GM23338 (cell line): ENCODE measurements at regions not wholly inside any gene's neighbourhood (a gene's known extent, or its start where the extent isn't known, plus 50 kb on each side); places are given as distances from the start of the nearest gene placed in this dataset.

Experiments
- ATAC-seq: fragments of 200-7000 bp; cut with Tn5 transposase; 3 replicates; pipeline ENCODE4 v1.9.1; 2020
- DNase-seq: peaks from one replicate; pipeline ENCODE4 v3.0.0-alpha.2; 2015; ENCODE audit warnings: low spot score
- H2AFZ ChIP-seq: fragments of 200-600 bp; sonication (generic); 2 replicates; pipeline ENCODE4 v1.8.0; 2016; ENCODE audit warnings: antibody characterized with exemption, mild to moderate bottlenecking, moderate library complexity
- H3F3A ChIP-seq: fragments of 200-600 bp; sonication (generic); replicated peaks from 2 replicates; pipeline ENCODE4 v1.8.0; 2017; ENCODE audit warnings: antibody characterized with exemption, mixed run types, low read depth
- H3K27ac ChIP-seq: fragments of 200-600 bp; sonication (generic); 2 replicates; pipeline ENCODE4 v1.6.1; 2016; ENCODE audit warnings: low read depth
- H3K27me3 ChIP-seq: fragments of 200-600 bp; sonication (generic); 2 replicates; pipeline ENCODE4 v1.8.0; 2016; ENCODE audit warnings: mild to moderate bottlenecking, mixed run types, moderate library complexity; ENCODE audit not compliant: insufficient read depth
- H3K36me3 ChIP-seq: fragments of 200-600 bp; sonication (generic); 2 replicates; pipeline ENCODE4 v1.8.0; 2016; ENCODE audit warnings: mild to moderate bottlenecking; ENCODE audit not compliant: insufficient read depth
- H3K4me1 ChIP-seq: fragments of 200-600 bp; sonication (generic); 2 replicates; pipeline ENCODE4 v1.8.0; 2016; ENCODE audit warnings: mild to moderate bottlenecking, moderate library complexity; ENCODE audit not compliant: insufficient read depth
- H3K4me2 ChIP-seq: fragments of 200-600 bp; sonication (generic); 2 replicates; pipeline ENCODE4 v1.7.1; 2017; ENCODE audit warnings: mixed run types
- H3K4me3 ChIP-seq: fragments of 200-600 bp; sonication (generic); 2 replicates; pipeline ENCODE4 v1.6.1; 2016; ENCODE audit warnings: mixed run types
- H3K79me2 ChIP-seq: fragments of 200-600 bp; sonication (generic); replicated peaks from 2 replicates; pipeline ENCODE4 v1.8.0; 2017; ENCODE audit warnings: mild to moderate bottlenecking; ENCODE audit not compliant: insufficient read depth
- H3K9me2 ChIP-seq: fragments of 200-600 bp; sonication (generic); 2 replicates; pipeline ENCODE4 v1.8.0; 2017; ENCODE audit not compliant: insufficient read depth
- H4K20me1 ChIP-seq: fragments of 200-600 bp; sonication (generic); replicated peaks from 2 replicates; pipeline ENCODE4 v1.8.0; 2017; ENCODE audit warnings: mild to moderate bottlenecking; ENCODE audit not compliant: insufficient read depth
- H3K27ac Mint-ChIP-seq: 2 replicates; pipeline ENCODE4 v1.8.0; 2020; ENCODE audit warnings: inconsistent platforms, mild to moderate bottlenecking, moderate library complexity, mixed read lengths
- H3K27me3 Mint-ChIP-seq: 3 replicates; pipeline ENCODE4 v1.8.0; 2022; ENCODE audit warnings: low read depth, mild to moderate bottlenecking, moderate library complexity, mixed read lengths, inconsistent platforms; ENCODE audit not compliant: insufficient read depth, poor library complexity
- H3K36me3 Mint-ChIP-seq: 3 replicates; pipeline ENCODE4 v1.8.0; 2021; ENCODE audit warnings: low read depth, mild to moderate bottlenecking, inconsistent platforms, moderate library complexity, mixed read lengths
- H3K4me1 Mint-ChIP-seq: 3 replicates; pipeline ENCODE4 v1.8.0; 2020; ENCODE audit warnings: mild to moderate bottlenecking, inconsistent platforms, mixed read lengths
- H3K4me3 Mint-ChIP-seq: 3 replicates; pipeline ENCODE4 v1.8.0; 2021; ENCODE audit warnings: moderate library complexity, mild to moderate bottlenecking, inconsistent platforms, mixed read lengths
- H3K9me3 Mint-ChIP-seq: 3 replicates; pipeline ENCODE4 v1.8.0; 2020; ENCODE audit warnings: moderate library complexity, mild to moderate bottlenecking, inconsistent platforms, mixed read lengths
- CREB1 ChIP-seq: fragments of 250-450 bp; sonication (Bioruptor Pico); IDR thresholded peaks from 2 replicates; pipeline ENCODE4 v1.5.0; 2020; ENCODE audit warnings: low read depth, mild to moderate bottlenecking, moderate library complexity
- EZH2 ChIP-seq: fragments of 200-600 bp; sonication (generic); IDR thresholded peaks from one replicate; pipeline ENCODE4 v1.8.0; 2017; ENCODE audit warnings: antibody characterized with exemption, mild to moderate bottlenecking, low read depth; ENCODE audit not compliant: unreplicated experiment
- EZH2phosphoT487 ChIP-seq: fragments of 200-600 bp; sonication (generic); IDR thresholded peaks from one replicate; pipeline ENCODE4 v1.8.1; 2018; ENCODE audit warnings: antibody characterized with exemption; ENCODE audit not compliant: unreplicated experiment
- JUNB ChIP-seq: IDR thresholded peaks from one replicate; pipeline ENCODE4 v1.6.1; 2016; ENCODE audit warnings: antibody characterized with exemption; ENCODE audit not compliant: unreplicated experiment
- POLR2AphosphoS5 ChIP-seq: IDR thresholded peaks from 2 replicates; pipeline ENCODE4 v1.6.1; 2016; ENCODE audit warnings: antibody characterized with exemption, low read depth
- REST ChIP-seq: IDR thresholded peaks from one replicate; pipeline ENCODE4 v1.6.1; 2018; ENCODE audit warnings: antibody characterized with exemption; ENCODE audit not compliant: unreplicated experiment
- STAT1 ChIP-seq: IDR thresholded peaks from one replicate; pipeline ENCODE4 v1.6.1; 2016; ENCODE audit warnings: antibody characterized with exemption; ENCODE audit not compliant: unreplicated experiment
- ZNF114 ChIP-seq: fragments of 250-450 bp; sonication (Bioruptor Pico); IDR thresholded peaks from 2 replicates; pipeline ENCODE4 v1.5.0; 2020; ENCODE audit warnings: mild to moderate bottlenecking, moderate library complexity
- ZNF331 ChIP-seq: fragments of 250-450 bp; sonication (Bioruptor Pico); IDR thresholded peaks from 2 replicates; pipeline ENCODE4 v1.5.0; 2020; ENCODE audit warnings: low read depth, mild to moderate bottlenecking, moderate library complexity
- TF ChIP-seq, protein P1 (sequence below), 2 experiments: fragments of 200-600 bp in 1 of 2; sonication (generic) in 1 of 2; conservative IDR thresholded peaks; 2 replicates each; pipeline versions ENCODE4 v1.5.1 to v1.6.1; 2016 to 2017; ENCODE audit warnings: antibody characterized with exemption in 2 of 2, low read depth in 2 of 2, mild to moderate bottlenecking in 2 of 2, moderate library complexity in 1 of 2

GRCh38 chr12:112577473-112578329 is 159.0 kb downstream of the PTPN11 start (continued):
- TF ChIP-seq, protein P1, sequence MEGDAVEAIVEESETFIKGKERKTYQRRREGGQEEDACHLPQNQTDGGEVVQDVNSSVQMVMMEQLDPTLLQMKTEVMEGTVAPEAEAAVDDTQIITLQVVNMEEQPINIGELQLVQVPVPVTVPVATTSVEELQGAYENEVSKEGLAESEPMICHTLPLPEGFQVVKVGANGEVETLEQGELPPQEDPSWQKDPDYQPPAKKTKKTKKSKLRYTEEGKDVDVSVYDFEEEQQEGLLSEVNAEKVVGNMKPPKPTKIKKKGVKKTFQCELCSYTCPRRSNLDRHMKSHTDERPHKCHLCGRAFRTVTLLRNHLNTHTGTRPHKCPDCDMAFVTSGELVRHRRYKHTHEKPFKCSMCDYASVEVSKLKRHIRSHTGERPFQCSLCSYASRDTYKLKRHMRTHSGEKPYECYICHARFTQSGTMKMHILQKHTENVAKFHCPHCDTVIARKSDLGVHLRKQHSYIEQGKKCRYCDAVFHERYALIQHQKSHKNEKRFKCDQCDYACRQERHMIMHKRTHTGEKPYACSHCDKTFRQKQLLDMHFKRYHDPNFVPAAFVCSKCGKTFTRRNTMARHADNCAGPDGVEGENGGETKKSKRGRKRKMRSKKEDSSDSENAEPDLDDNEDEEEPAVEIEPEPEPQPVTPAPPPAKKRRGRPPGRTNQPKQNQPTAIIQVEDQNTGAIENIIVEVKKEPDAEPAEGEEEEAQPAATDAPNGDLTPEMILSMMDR (conservative IDR thresholded peaks at IDR 0.05; ENCODE audit: low read depth in 2 of 2) = no peak

- Histone ChIP-seq H3K4me1 (peaks cover 4% of the 10 kb centered on the region; the same call in 1 of the 2 replicates), H3K36me3 (no peaks in the 10 kb centered on the region), H2AFZ (0 out of 2 replicates have a peak overlapping the region, but pooled peaks have one; percentile 4), H3K9me2 (no peaks in the 10 kb centered on the region), H3K79me2 (no peaks in the 10 kb centered on the region), H3K4me2 (0 out of 2 replicates have a peak overlapping the region, but pooled peaks have one; percentile 39), H4K20me1 (no peaks in the 10 kb centered on the region; the same call in 1 of the 2 replicates), H3F3A (no peaks in the 10 kb centered on the region), H3K27me3 (peaks cover 56% of the 10 kb centered on the region), H3K27ac (no peak overlapping the region), H3K4me3 (no peak overlapping the region)
- TF ChIP-seq EZH2 (no peak), POLR2AphosphoS5 (0 out of 2 replicates have a peak, but pooled peaks have one; percentile 23), ZNF114 (CRISPR knock-in tag) (no peak), EZH2phosphoT487 (no peak), STAT1 (no peak)
- ATAC-seq (peak; percentile 93), DNase-seq (peak; percentile 89)
- no peak overlapping the region for H3K4me3 Mint-ChIP-seq
- peaks cover 54% of the 10 kb centered on the region for H3K27me3 Mint-ChIP-seq
- peaks cover 8% of the 10 kb centered on the region for H3K4me1 Mint-ChIP-seq
- H3K27ac Mint-ChIP-seq = no peak overlapping the region
- H3K36me3 Mint-ChIP-seq = no peaks in the 10 kb centered on the region
- no peaks in the 10 kb centered on the region; the same call in 2 of the 3 replicates for H3K9me3 Mint-ChIP-seq
Observed at GRCh38 chr12:112584266-112584722, 165.5 kb downstream of the PTPN11 start.

GRCh38 chr12:112586148-112586783 is 167.5 kb downstream of the PTPN11 start:
- no peaks in the 10 kb centered on the region; the same call in 1 of the 2 replicates for H3F3A ChIP-seq
- H3K27me3 ChIP-seq = peaks cover 58% of the 10 kb centered on the region
- H3K4me1 ChIP-seq = peaks cover 4% of the 10 kb centered on the region
- Mint-ChIP-seq H3K9me3 (no peaks in the 10 kb centered on the region; the same call in 2 of the 3 replicates), H3K36me3 (no peaks in the 10 kb centered on the region), H3K4me3 (no peak overlapping the region), H3K4me1 (peaks cover 13% of the 10 kb centered on the region), H3K27me3 (peaks cover 62% of the 10 kb centered on the region), H3K27ac (no peak overlapping the region)
- no peaks in the 10 kb centered on the region for H3K36me3 ChIP-seq
- no peak overlapping the region for H3K4me3 ChIP-seq
- no peak overlapping the region for H3K4me2 ChIP-seq
- H3K27ac ChIP-seq = no peak overlapping the region
- ATAC-seq (no peak), DNase-seq (no peak)
- no peaks in the 10 kb centered on the region for H3K79me2 ChIP-seq
- H3K9me2 ChIP-seq = no peaks in the 10 kb centered on the region
- no peak overlapping the region for H2AFZ ChIP-seq
- no peaks in the 10 kb centered on the region; the same call in 1 of the 2 replicates for H4K20me1 ChIP-seq
- no peak for TF ChIP-seq REST
- TF ChIP-seq POLR2AphosphoS5 = no peak
- no peak for TF ChIP-seq JUNB
- TF ChIP-seq ZNF331 (CRISPR knock-in tag) = no peak
- TF ChIP-seq EZH2phosphoT487 = no peak
- TF ChIP-seq EZH2 = no peak
- no peak for TF ChIP-seq CREB1
- no peak for TF ChIP-seq STAT1
